ENCODE measurements at regions not wholly inside any gene's neighbourhood (a gene's known extent, or its start where the extent isn't known, plus 50 kb on each side); places are given as distances from the start of the nearest gene placed in this dataset.

DNA sequence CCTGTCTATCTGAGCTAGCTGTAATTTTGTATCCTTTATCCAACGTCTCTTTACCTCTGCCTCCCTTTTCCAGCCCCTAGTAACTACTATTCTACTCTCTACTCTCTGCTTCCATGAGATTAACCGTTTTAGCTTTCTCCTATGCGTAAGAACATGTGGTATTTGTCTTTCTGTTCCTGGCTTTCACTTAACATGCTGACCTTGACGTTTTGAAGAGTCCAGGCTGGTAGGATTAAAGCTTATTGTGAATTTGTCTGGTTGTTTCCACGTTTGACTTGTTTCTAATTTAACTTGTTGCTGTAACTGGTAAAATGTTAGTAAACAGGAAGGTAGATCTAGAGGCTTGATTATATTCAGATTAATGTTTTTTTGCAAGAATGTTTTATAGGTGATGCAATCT is 385.3 kb downstream of the PSAT1 start:
- Histone ChIP-seq H3K4me3 (ENCODE audit: low read depth, low read length) (no peak overlapping the region), H3K36me3 (replicated peaks) (no peaks in the 10 kb centered on the region), H3K27ac (no peak overlapping the region), H3K27me3 (replicated peaks) (no peaks in the 10 kb centered on the region)
- TF ChIP-seq, protein P1, sequence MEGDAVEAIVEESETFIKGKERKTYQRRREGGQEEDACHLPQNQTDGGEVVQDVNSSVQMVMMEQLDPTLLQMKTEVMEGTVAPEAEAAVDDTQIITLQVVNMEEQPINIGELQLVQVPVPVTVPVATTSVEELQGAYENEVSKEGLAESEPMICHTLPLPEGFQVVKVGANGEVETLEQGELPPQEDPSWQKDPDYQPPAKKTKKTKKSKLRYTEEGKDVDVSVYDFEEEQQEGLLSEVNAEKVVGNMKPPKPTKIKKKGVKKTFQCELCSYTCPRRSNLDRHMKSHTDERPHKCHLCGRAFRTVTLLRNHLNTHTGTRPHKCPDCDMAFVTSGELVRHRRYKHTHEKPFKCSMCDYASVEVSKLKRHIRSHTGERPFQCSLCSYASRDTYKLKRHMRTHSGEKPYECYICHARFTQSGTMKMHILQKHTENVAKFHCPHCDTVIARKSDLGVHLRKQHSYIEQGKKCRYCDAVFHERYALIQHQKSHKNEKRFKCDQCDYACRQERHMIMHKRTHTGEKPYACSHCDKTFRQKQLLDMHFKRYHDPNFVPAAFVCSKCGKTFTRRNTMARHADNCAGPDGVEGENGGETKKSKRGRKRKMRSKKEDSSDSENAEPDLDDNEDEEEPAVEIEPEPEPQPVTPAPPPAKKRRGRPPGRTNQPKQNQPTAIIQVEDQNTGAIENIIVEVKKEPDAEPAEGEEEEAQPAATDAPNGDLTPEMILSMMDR (IDR thresholded peaks at IDR 0.05; ENCODE audit: low read depth, low read length, missing control alignments) = no peak
- in situ Hi-C loops (cut with HindIII; ENCODE audit: low pct_ligation_motif_present, low sequenced_read_pairs) = no loop called here
- no peak for DNase-seq

DNA sequence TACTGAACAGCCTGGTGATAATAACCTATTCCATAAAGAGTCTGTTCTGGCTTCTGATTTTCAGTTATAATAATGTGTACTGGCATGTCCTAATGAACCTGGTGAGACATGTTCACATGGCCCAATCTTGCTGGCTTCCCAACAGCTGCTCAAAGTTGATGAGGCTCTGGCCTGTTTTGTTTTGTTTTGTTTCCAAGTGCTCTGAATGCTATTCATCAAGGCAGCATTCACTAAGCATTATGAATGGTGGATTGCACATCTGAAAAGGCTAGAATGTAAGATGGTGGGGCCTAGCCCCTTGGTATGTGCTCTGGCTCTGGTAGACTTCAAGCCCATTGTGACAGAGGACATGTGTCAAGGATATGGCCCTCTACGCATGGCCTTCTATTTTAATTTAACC is 388.5 kb downstream of the PSAT1 start:
- TF ChIP-seq, protein P1 (IDR thresholded peaks at IDR 0.05; ENCODE audit: low read depth, low read length, missing control alignments) = no peak
- H3K27ac ChIP-seq = no peak overlapping the region
- in situ Hi-C loops (cut with HindIII; ENCODE audit: low pct_ligation_motif_present, low sequenced_read_pairs) = no loop called here
- H3K36me3 ChIP-seq (replicated peaks) = no peaks in the 10 kb centered on the region
- no peaks in the 10 kb centered on the region for H3K27me3 ChIP-seq (replicated peaks)
- DNase-seq = no peak
- no peak overlapping the region for H3K4me3 ChIP-seq (ENCODE audit: low read depth, low read length)

DNA sequence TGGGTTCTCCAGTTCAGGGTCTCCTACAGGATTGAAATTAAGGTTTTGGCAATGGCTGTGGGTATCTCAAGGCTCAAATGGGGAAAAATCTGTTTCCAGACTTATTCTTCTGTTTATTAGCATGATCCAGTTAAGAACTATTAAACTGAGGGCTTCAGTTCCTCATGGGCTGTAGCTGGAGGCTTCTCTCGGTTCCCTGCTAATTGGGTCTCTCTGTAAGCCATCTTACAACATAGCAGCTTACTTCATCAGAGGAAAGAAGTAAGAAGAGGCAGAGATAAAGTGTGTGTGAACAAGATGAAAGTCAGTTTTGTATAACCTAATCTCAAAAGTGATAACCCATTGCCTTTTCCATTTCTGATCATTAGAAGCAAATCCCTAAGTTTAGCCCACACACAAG is 391.9 kb downstream of the PSAT1 start:
- Histone ChIP-seq H3K4me3 (ENCODE audit: low read depth, low read length) (no peak overlapping the region), H3K27ac (no peak overlapping the region), H3K36me3 (replicated peaks) (no peaks in the 10 kb centered on the region), H3K27me3 (replicated peaks) (no peaks in the 10 kb centered on the region)
- no peak for DNase-seq
- in situ Hi-C loops (cut with HindIII; ENCODE audit: low pct_ligation_motif_present, low sequenced_read_pairs) = no loop called here
- TF ChIP-seq, protein P1 (IDR thresholded peaks at IDR 0.05; ENCODE audit: low read depth, low read length, missing control alignments) = no peak

DNA sequence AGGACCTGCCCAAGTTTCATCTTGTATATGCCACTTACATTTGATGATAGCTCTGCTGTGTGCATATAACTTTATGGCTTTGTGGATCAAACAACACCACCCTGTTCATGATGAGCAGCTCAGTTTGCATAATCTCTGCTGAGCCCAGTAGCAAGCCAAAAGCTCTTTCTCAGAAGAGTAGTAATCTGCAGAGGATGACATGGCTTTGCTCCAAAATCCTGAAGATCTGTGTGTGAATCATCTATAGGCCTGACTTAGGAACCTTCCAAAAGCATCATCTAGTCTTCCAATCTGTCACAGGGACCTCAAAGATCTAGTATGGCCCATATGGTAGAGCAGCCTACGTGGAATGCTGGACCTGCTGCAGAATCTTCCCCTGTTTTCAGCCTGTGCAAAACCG is 394.6 kb downstream of the PSAT1 start:
- Histone ChIP-seq H3K27me3 (replicated peaks) (no peaks in the 10 kb centered on the region), H3K36me3 (replicated peaks) (no peaks in the 10 kb centered on the region), H3K4me3 (ENCODE audit: low read depth, low read length) (no peak overlapping the region), H3K27ac (no peak overlapping the region)
- in situ Hi-C loops (cut with HindIII; ENCODE audit: low pct_ligation_motif_present, low sequenced_read_pairs) = no loop called here
- DNase-seq = no peak
- TF ChIP-seq, protein P1 (IDR thresholded peaks at IDR 0.05; ENCODE audit: low read depth, low read length, missing control alignments) = no peak

DNA sequence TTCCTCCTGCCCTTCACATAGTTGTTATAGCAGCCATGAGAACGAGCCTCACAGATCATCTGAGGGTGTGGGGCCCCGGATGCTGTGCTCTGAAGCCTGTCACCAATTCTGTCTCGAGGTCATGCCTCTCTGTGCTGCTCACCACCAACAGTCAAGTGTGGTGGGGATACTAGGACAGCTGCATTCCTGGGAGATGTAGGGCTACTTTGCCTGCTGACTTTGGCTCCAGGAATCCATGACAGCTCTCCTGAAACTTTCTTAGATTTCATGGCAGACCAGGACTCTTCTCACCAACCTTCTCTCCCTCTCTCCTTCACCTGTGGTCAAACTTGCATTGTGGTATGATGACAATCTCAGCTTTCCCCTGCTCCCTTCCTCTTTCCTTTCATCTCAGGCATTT is 395.9 kb downstream of the PSAT1 start:
- H3K27me3 ChIP-seq (replicated peaks) = no peaks in the 10 kb centered on the region
- no peak overlapping the region for H3K4me3 ChIP-seq (ENCODE audit: low read depth, low read length)
- in situ Hi-C loops (cut with HindIII; ENCODE audit: low pct_ligation_motif_present, low sequenced_read_pairs) = no loop called here
- no peaks in the 10 kb centered on the region for H3K36me3 ChIP-seq (replicated peaks)
- no peak overlapping the region for H3K27ac ChIP-seq
- TF ChIP-seq, protein P1 (IDR thresholded peaks at IDR 0.05; ENCODE audit: low read depth, low read length, missing control alignments) = no peak
- peak; percentile 16 for DNase-seq

DNA sequence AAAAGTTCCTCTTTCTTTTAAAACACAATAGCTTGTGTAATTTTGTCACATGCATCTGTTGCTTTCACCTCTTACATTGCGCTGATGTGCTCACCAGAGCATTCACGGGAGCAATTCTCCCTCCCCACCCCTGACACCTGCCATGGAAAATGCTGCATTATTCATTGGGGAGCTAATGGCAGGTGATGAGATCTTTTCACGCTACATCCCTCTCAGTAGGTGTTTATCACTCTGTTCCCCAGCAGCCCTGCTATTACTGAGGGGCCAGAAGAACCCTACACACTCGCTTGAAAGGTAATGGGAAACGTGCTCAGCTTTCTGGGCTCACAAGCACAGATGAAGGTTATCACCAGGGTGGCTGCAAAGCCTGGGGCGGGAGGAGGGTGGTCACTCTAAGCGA is 398.0 kb downstream of the PSAT1 start:
- no peaks in the 10 kb centered on the region for H3K27me3 ChIP-seq (replicated peaks)
- TF ChIP-seq, protein P1 (IDR thresholded peaks at IDR 0.05; ENCODE audit: low read depth, low read length, missing control alignments) = no peak
- no peak overlapping the region for H3K27ac ChIP-seq
- in situ Hi-C loops (cut with HindIII; ENCODE audit: low pct_ligation_motif_present, low sequenced_read_pairs) = no loop called here
- H3K4me3 ChIP-seq (ENCODE audit: low read depth, low read length) = no peak overlapping the region
- no peak for DNase-seq
- no peaks in the 10 kb centered on the region for H3K36me3 ChIP-seq (replicated peaks)
